ENCODE measurements at regions not wholly inside any gene's neighbourhood (a gene's known extent, or its start where the extent isn't known, plus 50 kb on each side); places are given as distances from the start of the nearest gene placed in this dataset.

GRCh38 chr6:7050004-7050403 lies 57.8 kb upstream of the RREB1 start:
- Histone ChIP-seq H3K9me3 (ENCODE audit: low read depth) (no peaks in the 10 kb centered on the region), H4K20me1 (ENCODE audit: insufficient read depth, poor library complexity, severe bottlenecking) (no peaks in the 10 kb centered on the region), H3K4me3 (no peak overlapping the region), H3K27me3 (no peaks in the 10 kb centered on the region), H3K79me2 (no peaks in the 10 kb centered on the region), H3K4me2 (no peak overlapping the region), H3K36me3 (replicated peaks; ENCODE audit: insufficient read depth, low read depth) (no peaks in the 10 kb centered on the region), H3K4me1 (ENCODE audit: insufficient read depth) (peaks cover 6% of the 10 kb centered on the region), H3K9me2 (replicated peaks; ENCODE audit: insufficient read depth) (no peaks in the 10 kb centered on the region), H2AFZ (no peak overlapping the region), H3K27ac (peak overlapping the region; percentile 87)
- 80% methylated on average over 2 of the region's 2 CpGs for WGBS (ENCODE audit: low lambda C conversion rate, missing lambda C conversion rate)
- no peak for TF ChIP-seq EZH2phosphoT487 (IDR thresholded peaks at IDR 0.05; ENCODE audit: low read depth, severe bottlenecking, unreplicated experiment)
- no peak for TF ChIP-seq CTCF (IDR thresholded peaks at IDR 0.05; ENCODE audit: poor library complexity)
- no peak for TF ChIP-seq EZH2 (IDR thresholded peaks at IDR 0.05; ENCODE audit: borderline replicate concordance)
- no peak for DNase-seq (ENCODE audit: low spot score)

- H2AFZ ChIP-seq, result peak overlapping the region; percentile 94
- no peaks in the 10 kb centered on the region for H3K36me3 ChIP-seq (replicated peaks; ENCODE audit: insufficient read depth, low read depth)
- no peaks in the 10 kb centered on the region for H3K79me2 ChIP-seq
- H3K27ac ChIP-seq, result peak overlapping the region; percentile 87
- H3K9me2 ChIP-seq (replicated peaks; ENCODE audit: insufficient read depth), result no peaks in the 10 kb centered on the region
- no peaks in the 10 kb centered on the region for H3K27me3 ChIP-seq
- TF ChIP-seq EZH2phosphoT487 (IDR thresholded peaks at IDR 0.05; ENCODE audit: low read depth, severe bottlenecking, unreplicated experiment) (no peak), EZH2 (IDR thresholded peaks at IDR 0.05; ENCODE audit: borderline replicate concordance) (no peak)
- H4K20me1 ChIP-seq (ENCODE audit: insufficient read depth, poor library complexity, severe bottlenecking), result no peaks in the 10 kb centered on the region
- DNase-seq (ENCODE audit: low spot score), result peak; percentile 82
- H3K4me2 ChIP-seq, result peak overlapping the region; percentile 98
- H3K9me3 ChIP-seq (ENCODE audit: low read depth), result no peaks in the 10 kb centered on the region
- 9% methylated on average over 62 of the region's 68 CpGs for WGBS (ENCODE audit: low lambda C conversion rate, missing lambda C conversion rate)
- peak overlapping the region; percentile 59 for H3K4me3 ChIP-seq
- H3K4me1 ChIP-seq (ENCODE audit: insufficient read depth), result peaks cover 6% of the 10 kb centered on the region
Measured at GRCh38 chr6:7050872-7051779, 56.6 kb upstream of the RREB1 start.

GRCh38 chr6:7051780-7052442 lies 55.9 kb upstream of the RREB1 start:
- Histone ChIP-seq H2AFZ (peak overlapping the region; percentile 94), H3K4me3 (peak overlapping the region; percentile 59), H3K27me3 (no peaks in the 10 kb centered on the region), H3K79me2 (no peaks in the 10 kb centered on the region), H3K9me2 (replicated peaks; ENCODE audit: insufficient read depth) (no peaks in the 10 kb centered on the region), H3K4me1 (ENCODE audit: insufficient read depth) (peaks cover 6% of the 10 kb centered on the region), H3K4me2 (peak overlapping the region; percentile 98), H3K27ac (peak overlapping the region; percentile 87), H4K20me1 (ENCODE audit: insufficient read depth, poor library complexity, severe bottlenecking) (no peaks in the 10 kb centered on the region), H3K9me3 (ENCODE audit: low read depth) (no peaks in the 10 kb centered on the region), H3K36me3 (replicated peaks; ENCODE audit: insufficient read depth, low read depth) (no peaks in the 10 kb centered on the region)
- 0% methylated on average over 18 of the region's 59 CpGs for WGBS (ENCODE audit: low lambda C conversion rate, missing lambda C conversion rate)
- TF ChIP-seq CTCF (IDR thresholded peaks at IDR 0.05; ENCODE audit: poor library complexity), result no peak
- no peak for TF ChIP-seq EZH2 (IDR thresholded peaks at IDR 0.05; ENCODE audit: borderline replicate concordance)
- no peak for TF ChIP-seq EZH2phosphoT487 (IDR thresholded peaks at IDR 0.05; ENCODE audit: low read depth, severe bottlenecking, unreplicated experiment)
- DNase-seq (ENCODE audit: low spot score), result peak; percentile 74
